ENCODE measurements at regions not wholly inside any gene's neighbourhood (a gene's known extent, or its start where the extent isn't known, plus 50 kb on each side); places are given as distances from the start of the nearest gene placed in this dataset.

DNA sequence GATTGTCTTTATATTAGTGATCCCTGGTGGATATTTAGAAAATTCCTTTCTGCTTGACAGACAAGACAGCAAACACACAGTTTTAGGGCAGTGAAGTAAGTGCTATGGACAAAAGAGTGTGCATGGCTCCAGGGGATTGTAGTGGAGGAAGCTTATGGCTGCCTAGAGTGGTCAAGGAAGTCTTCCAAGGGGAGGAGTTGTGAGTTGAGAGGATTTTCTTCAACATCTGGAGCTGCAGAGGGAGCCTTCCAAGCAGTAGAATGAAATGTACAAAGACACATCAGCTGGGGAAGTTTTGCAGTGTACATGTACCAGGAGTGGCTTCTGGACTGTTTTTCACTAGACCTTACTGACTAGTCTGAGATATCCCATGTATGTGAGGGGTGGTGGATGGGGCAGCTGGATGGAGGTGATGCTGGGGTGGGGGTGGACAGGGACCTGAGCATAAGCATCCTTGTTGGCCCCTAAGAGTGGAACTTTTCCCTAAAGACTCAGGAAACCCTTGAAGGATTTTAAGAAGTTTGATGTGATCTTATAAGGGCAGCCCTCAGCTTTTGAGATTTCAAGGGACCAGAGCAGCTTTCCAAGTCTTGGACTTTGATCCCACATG lies 160.5 kb upstream of the TAPT1 start:
- Histone ChIP-seq H3K9me2 (ENCODE audit: low read depth, low read length) (no peaks in the 10 kb centered on the region), H3K9me3 (ENCODE audit: low read length) (no peaks in the 10 kb centered on the region), H4K20me1 (ENCODE audit: insufficient read depth, low read length) (no peaks in the 10 kb centered on the region), H3K79me2 (ENCODE audit: insufficient read depth, low read length) (no peaks in the 10 kb centered on the region), H3K4me1 (ENCODE audit: insufficient read depth, low read length, severe bottlenecking) (no peaks in the 10 kb centered on the region), H2AFZ (ENCODE audit: low read length) (no peak overlapping the region), H3K27me3 (ENCODE audit: insufficient read depth, low read length) (no peaks in the 10 kb centered on the region), H3K9ac (ENCODE audit: low read length) (no peak overlapping the region), H3K36me3 (ENCODE audit: insufficient read depth, low read length) (no peaks in the 10 kb centered on the region), H3K4me2 (ENCODE audit: low read length) (no peak overlapping the region), H3K27ac (ENCODE audit: low read depth, low read length, poor library complexity, severe bottlenecking) (no peak overlapping the region), H3F3A (ENCODE audit: insufficient read depth, low read length) (no peaks in the 10 kb centered on the region), H3K4me3 (ENCODE audit: low read depth, low read length, poor library complexity, severe bottlenecking) (no peak overlapping the region)
- TF ChIP-seq, protein P1, sequence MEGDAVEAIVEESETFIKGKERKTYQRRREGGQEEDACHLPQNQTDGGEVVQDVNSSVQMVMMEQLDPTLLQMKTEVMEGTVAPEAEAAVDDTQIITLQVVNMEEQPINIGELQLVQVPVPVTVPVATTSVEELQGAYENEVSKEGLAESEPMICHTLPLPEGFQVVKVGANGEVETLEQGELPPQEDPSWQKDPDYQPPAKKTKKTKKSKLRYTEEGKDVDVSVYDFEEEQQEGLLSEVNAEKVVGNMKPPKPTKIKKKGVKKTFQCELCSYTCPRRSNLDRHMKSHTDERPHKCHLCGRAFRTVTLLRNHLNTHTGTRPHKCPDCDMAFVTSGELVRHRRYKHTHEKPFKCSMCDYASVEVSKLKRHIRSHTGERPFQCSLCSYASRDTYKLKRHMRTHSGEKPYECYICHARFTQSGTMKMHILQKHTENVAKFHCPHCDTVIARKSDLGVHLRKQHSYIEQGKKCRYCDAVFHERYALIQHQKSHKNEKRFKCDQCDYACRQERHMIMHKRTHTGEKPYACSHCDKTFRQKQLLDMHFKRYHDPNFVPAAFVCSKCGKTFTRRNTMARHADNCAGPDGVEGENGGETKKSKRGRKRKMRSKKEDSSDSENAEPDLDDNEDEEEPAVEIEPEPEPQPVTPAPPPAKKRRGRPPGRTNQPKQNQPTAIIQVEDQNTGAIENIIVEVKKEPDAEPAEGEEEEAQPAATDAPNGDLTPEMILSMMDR (IDR thresholded peaks at IDR 0.05; ENCODE audit: low read length): no peak
- no peak for TF ChIP-seq EZH2 (IDR thresholded peaks at IDR 0.05; ENCODE audit: borderline replicate concordance, low read length)

GRCh38 chr4:16384576-16384975 lies 158.3 kb upstream of the TAPT1 start:
- H3K9me3 ChIP-seq (ENCODE audit: low read length): no peaks in the 10 kb centered on the region
- no peaks in the 10 kb centered on the region for H3K79me2 ChIP-seq (ENCODE audit: insufficient read depth, low read length)
- no peak overlapping the region for H3K4me3 ChIP-seq (ENCODE audit: low read depth, low read length, poor library complexity, severe bottlenecking)
- no peaks in the 10 kb centered on the region for H3K4me1 ChIP-seq (ENCODE audit: insufficient read depth, low read length, severe bottlenecking)
- no peaks in the 10 kb centered on the region for H3K36me3 ChIP-seq (ENCODE audit: insufficient read depth, low read length)
- H3K9me2 ChIP-seq (ENCODE audit: low read depth, low read length): no peaks in the 10 kb centered on the region
- no peak overlapping the region for H2AFZ ChIP-seq (ENCODE audit: low read length)
- no peak for TF ChIP-seq EZH2 (IDR thresholded peaks at IDR 0.05; ENCODE audit: borderline replicate concordance, low read length)
- TF ChIP-seq, protein P1 (IDR thresholded peaks at IDR 0.05; ENCODE audit: low read length): no peak
- no peaks in the 10 kb centered on the region for H3F3A ChIP-seq (ENCODE audit: insufficient read depth, low read length)
- no peak overlapping the region for H3K9ac ChIP-seq (ENCODE audit: low read length)
- no peak overlapping the region for H3K27ac ChIP-seq (ENCODE audit: low read depth, low read length, poor library complexity, severe bottlenecking)
- no peak overlapping the region for H3K4me2 ChIP-seq (ENCODE audit: low read length)
- H3K27me3 ChIP-seq (ENCODE audit: insufficient read depth, low read length): no peaks in the 10 kb centered on the region
- no peaks in the 10 kb centered on the region for H4K20me1 ChIP-seq (ENCODE audit: insufficient read depth, low read length)

DNA sequence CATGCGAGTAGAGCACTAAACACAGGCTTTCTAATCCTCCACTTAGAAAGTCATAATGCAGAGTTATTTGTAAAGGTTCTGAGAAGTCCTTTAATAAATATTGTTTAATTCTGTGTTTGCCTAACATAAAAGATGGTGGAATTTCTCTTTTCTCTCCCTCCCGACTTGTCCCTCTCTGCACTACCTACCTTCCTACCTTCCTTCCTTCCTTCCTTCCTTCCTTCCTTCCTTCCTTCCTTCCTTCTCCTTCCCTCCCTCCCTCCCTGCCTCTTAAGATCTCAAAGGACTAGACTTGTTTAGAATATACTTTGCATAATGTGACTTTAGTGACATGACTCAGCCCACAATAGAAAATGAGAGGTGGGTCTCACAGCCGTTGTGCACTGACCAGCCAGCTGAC lies 156.3 kb upstream of the TAPT1 start:
- no peak overlapping the region for H2AFZ ChIP-seq (ENCODE audit: low read length)
- H3K9me2 ChIP-seq (ENCODE audit: low read depth, low read length): no peaks in the 10 kb centered on the region
- H3K36me3 ChIP-seq (ENCODE audit: insufficient read depth, low read length): no peaks in the 10 kb centered on the region

More for the DNA sequence above, 156.3 kb upstream of the TAPT1 start:
- TF ChIP-seq EZH2 (IDR thresholded peaks at IDR 0.05; ENCODE audit: borderline replicate concordance, low read length): no peak
- TF ChIP-seq, protein P1 (IDR thresholded peaks at IDR 0.05; ENCODE audit: low read length): no peak
- Histone ChIP-seq H3K27me3 (ENCODE audit: insufficient read depth, low read length) (no peaks in the 10 kb centered on the region), H3K4me1 (ENCODE audit: insufficient read depth, low read length, severe bottlenecking) (no peaks in the 10 kb centered on the region), H3F3A (ENCODE audit: insufficient read depth, low read length) (no peaks in the 10 kb centered on the region), H3K4me2 (ENCODE audit: low read length) (no peak overlapping the region), H4K20me1 (ENCODE audit: insufficient read depth, low read length) (no peaks in the 10 kb centered on the region), H3K4me3 (ENCODE audit: low read depth, low read length, poor library complexity, severe bottlenecking) (no peak overlapping the region), H3K79me2 (ENCODE audit: insufficient read depth, low read length) (no peaks in the 10 kb centered on the region), H3K9ac (ENCODE audit: low read length) (no peak overlapping the region), H3K9me3 (ENCODE audit: low read length) (no peaks in the 10 kb centered on the region), H3K27ac (ENCODE audit: low read depth, low read length, poor library complexity, severe bottlenecking) (no peak overlapping the region)
